IMR-90 (cell line): ENCODE measurements at regions not wholly inside any gene's neighbourhood (a gene's known extent, or its start where the extent isn't known, plus 50 kb on each side); places are given as distances from the start of the nearest gene placed in this dataset.

Source experiments
- ATAC-seq: fragments of 200-7000 bp; cut with Tn5 transposase; 2 replicates; pipeline ENCODE4 v1.9.1; 2020; ENCODE audit warnings: low read depth, mild to moderate bottlenecking, moderate library complexity
- BruUV-seq: library from RNA; stranded (reverse); fragments of 400-500 nt; replicated peaks from 2 replicates; lab custom pipeline; 2021; lab: Mats Ljungman, UMichigan
- CTCF ChIA-PET: fragments of 300-600 bp; formaldehyde crosslinking; extraction: SDS; loops from one replicate; lab custom pipeline; 2021; ENCODE audit warnings: antibody characterized with exemption; lab: Yijun Ruan, JAX
- POLR2A ChIA-PET: fragments of 300-600 bp; sonication (Branson Sonifier 250); formaldehyde crosslinking; loops from one replicate; lab custom pipeline; 2022; ENCODE audit warnings: antibody characterized with exemption; ENCODE audit not compliant: unreplicated experiment; lab: Charles Lee
- DNase-seq: peaks from one replicate; pipeline ENCODE4 v3.0.0; 2013
- H2AFZ ChIP-seq: replicated peaks from 2 replicates; pipeline ENCODE3; 2013; ENCODE audit warnings: low read length, mild to moderate bottlenecking; ENCODE audit not compliant: poor library complexity
- H2AK5ac ChIP-seq: 2 replicates; pipeline ENCODE4 v1.6.1; 2013; ENCODE audit warnings: low read depth, low read length, inconsistent platforms
- H2AK9ac ChIP-seq: replicated peaks from 2 replicates; pipeline ENCODE3; 2013; ENCODE audit warnings: mild to moderate bottlenecking, low read depth, low read length, moderate library complexity; ENCODE audit not compliant: poor library complexity
- H2BK120ac ChIP-seq: 2 replicates; pipeline ENCODE4 v1.6.1; 2013; ENCODE audit warnings: low read depth, low read length, inconsistent platforms
- H2BK15ac ChIP-seq: 3 replicates; pipeline ENCODE4 v1.6.1; 2013; ENCODE audit warnings: low read depth, low read length, inconsistent platforms
- H2BK20ac ChIP-seq: 2 replicates; pipeline ENCODE4 v1.6.1; 2013; ENCODE audit warnings: low read depth, mild to moderate bottlenecking, inconsistent platforms, low read length, moderate library complexity
- H2BK5ac ChIP-seq: 2 replicates; pipeline ENCODE4 v1.6.1; 2013; ENCODE audit warnings: mild to moderate bottlenecking, low read depth, low read length, inconsistent platforms; ENCODE audit not compliant: poor library complexity, severe bottlenecking
- H3K14ac ChIP-seq: replicated peaks from 2 replicates; pipeline ENCODE4 v1.6.1; 2013; ENCODE audit warnings: low read depth, low read length, inconsistent platforms
- H3K18ac ChIP-seq: 2 replicates; pipeline ENCODE4 v1.6.1; 2013; ENCODE audit warnings: low read depth, low read length, control low read depth
- H3K23ac ChIP-seq: 2 replicates; pipeline ENCODE4 v1.6.1; 2013; ENCODE audit warnings: low read depth, low read length, inconsistent platforms
- H3K27ac ChIP-seq: 2 replicates; pipeline ENCODE4 v1.5.1; 2013; ENCODE audit warnings: mild to moderate bottlenecking, control low read depth, low read length; ENCODE audit not compliant: insufficient read depth
- H3K27me3 ChIP-seq: 2 replicates; pipeline ENCODE4 v1.6.1; 2013; ENCODE audit warnings: low read length; ENCODE audit not compliant: control insufficient read depth, insufficient read depth
- H3K36me3 ChIP-seq: 2 replicates; pipeline ENCODE4 v1.6.1; 2013; ENCODE audit warnings: low read length, mixed read lengths; ENCODE audit not compliant: control insufficient read depth, insufficient read depth
- H3K4ac ChIP-seq: 2 replicates; pipeline ENCODE4 v1.6.1; 2013; ENCODE audit warnings: low read depth, low read length, inconsistent platforms
- H3K4me1 ChIP-seq: 2 replicates; pipeline ENCODE4 v1.6.1; 2013; ENCODE audit warnings: low read length, mixed read lengths; ENCODE audit not compliant: control insufficient read depth, insufficient read depth
- H3K4me2 ChIP-seq: 2 replicates; pipeline ENCODE4 v1.6.1; 2013; ENCODE audit warnings: low read depth, mild to moderate bottlenecking, control low read depth, low read length, moderate library complexity
- H3K4me3 ChIP-seq: 2 replicates; pipeline ENCODE4 v1.5.1; 2013; ENCODE audit warnings: low read depth, mild to moderate bottlenecking, control low read depth, low read length, moderate library complexity; ENCODE audit not compliant: insufficient read depth
- H3K56ac ChIP-seq: 2 replicates; pipeline ENCODE4 v1.6.1; 2013; ENCODE audit warnings: low read length, inconsistent platforms; ENCODE audit not compliant: insufficient read depth; ENCODE audit errors: extremely low read depth
- H3K79me1 ChIP-seq, 2 experiments: 2 replicates each; pipeline ENCODE4 v1.6.1; 2013; ENCODE audit warnings: low read length in 2 of 2, inconsistent platforms in 1 of 2, low read depth in 1 of 2
- H3K9ac ChIP-seq: 2 replicates; pipeline ENCODE4 v1.6.1; 2013; ENCODE audit warnings: low read depth, low read length, control low read depth
- H3K9me1 ChIP-seq: 2 replicates; pipeline ENCODE4 v1.6.1; 2013; ENCODE audit warnings: low read length, inconsistent platforms; ENCODE audit not compliant: insufficient read depth
- H3K9me3 ChIP-seq: 2 replicates; pipeline ENCODE4 v1.6.1; 2013; ENCODE audit warnings: low read length; ENCODE audit not compliant: control insufficient read depth, insufficient read depth
- H4K20me1 ChIP-seq: 2 replicates; pipeline ENCODE4 v1.6.1; 2013; ENCODE audit warnings: low read length, inconsistent platforms; ENCODE audit not compliant: insufficient read depth
- H4K5ac ChIP-seq: 2 replicates; pipeline ENCODE4 v1.6.1; 2013; ENCODE audit warnings: mild to moderate bottlenecking, low read depth, low read length, control low read depth
- H4K8ac ChIP-seq, 2 experiments: 2 replicates each; pipeline ENCODE4 v1.6.1; 2013; ENCODE audit warnings: low read depth in 2 of 2, low read length in 2 of 2, control low read depth in 1 of 2, inconsistent platforms in 1 of 2
- H4K91ac ChIP-seq: 2 replicates; pipeline ENCODE4 v1.6.1; 2013; ENCODE audit warnings: low read depth, low read length, inconsistent platforms; ENCODE audit not compliant: insufficient read depth
- BHLHE40 ChIP-seq: fragments of 150-350 bp; IDR thresholded peaks from 2 replicates; pipeline ENCODE4 v1.6.1; 2016; ENCODE audit warnings: mild to moderate bottlenecking, low read depth, low read length
- CEBPB ChIP-seq: IDR thresholded peaks from 2 replicates; pipeline ENCODE4 v1.6.1; 2012; ENCODE audit warnings: low read depth, low read length, improper control_type of control experiment
- CHD1 ChIP-seq: IDR thresholded peaks from 2 replicates; pipeline ENCODE4 v1.6.1; 2012; ENCODE audit warnings: low read depth, low read length, improper control_type of control experiment
- CTCF ChIP-seq: conservative IDR thresholded peaks from 2 replicates; pipeline ENCODE4 v1.5.1; 2012; ENCODE audit warnings: mild to moderate bottlenecking, low read depth, low read length, improper control_type of control experiment
- ELK1 ChIP-seq: fragments of 150-350 bp; IDR thresholded peaks from 2 replicates; pipeline ENCODE4 v1.6.1; 2016; ENCODE audit warnings: low read depth, mild to moderate bottlenecking, low read length, moderate library complexity, borderline replicate concordance
- FOS ChIP-seq: fragments of 150-350 bp; IDR thresholded peaks from 2 replicates; pipeline ENCODE4 v1.6.1; 2016; ENCODE audit warnings: low read depth, low read length
- MAFK ChIP-seq: IDR thresholded peaks from 2 replicates; pipeline ENCODE4 v1.6.1; 2012; ENCODE audit warnings: low read depth, low read length, improper control_type of control experiment
- MAZ ChIP-seq: IDR thresholded peaks from 2 replicates; pipeline ENCODE4 v1.6.1; 2012; ENCODE audit warnings: low read depth, mild to moderate bottlenecking, low read length, improper control_type of control experiment, moderate library complexity, borderline replicate concordance
- MXI1 ChIP-seq: IDR thresholded peaks from 2 replicates; pipeline ENCODE4 v1.6.1; 2012; ENCODE audit warnings: low read depth, mild to moderate bottlenecking, low read length, moderate library complexity, borderline replicate concordance
- NFE2L2 ChIP-seq: fragments of 150-350 bp; IDR thresholded peaks from 2 replicates; pipeline ENCODE4 v1.6.1; 2016; ENCODE audit warnings: low read depth, mild to moderate bottlenecking, low read length
- POLR2A ChIP-seq: IDR thresholded peaks from 2 replicates; pipeline ENCODE4 v1.6.1; 2012; ENCODE audit warnings: mild to moderate bottlenecking, low read depth, low read length
- RAD21 ChIP-seq: IDR thresholded peaks from 2 replicates; pipeline ENCODE4 v1.6.1; 2012; ENCODE audit warnings: low read length, improper control_type of control experiment
- RCOR1 ChIP-seq: IDR thresholded peaks from 2 replicates; pipeline ENCODE4 v1.6.1; 2012; ENCODE audit warnings: mild to moderate bottlenecking, low read length, improper control_type of control experiment; ENCODE audit not compliant: insufficient replicate concordance
- RFX5 ChIP-seq: IDR thresholded peaks from 2 replicates; pipeline ENCODE4 v1.8.0; 2012; ENCODE audit warnings: low read depth, mild to moderate bottlenecking, low read length, moderate library complexity
- SMC3 ChIP-seq: fragments of 150-350 bp; IDR thresholded peaks from 2 replicates; pipeline ENCODE4 v1.6.1; 2016; ENCODE audit warnings: low read depth, mild to moderate bottlenecking, antibody characterized with exemption, low read length, moderate library complexity
- USF2 ChIP-seq: fragments of 150-350 bp; IDR thresholded peaks from 2 replicates; pipeline ENCODE4 v1.6.1; 2017; ENCODE audit warnings: mild to moderate bottlenecking, antibody characterized with exemption, low read length, low read depth
- WGBS, 2 experiments: methylation state at CpG; one replicate each; pipeline versions ENCODE4 v1.1.5 to v1.1.7; 2013; ENCODE audit warnings: missing lambda C conversion rate in 2 of 2; ENCODE audit not compliant: insufficient read length in 1 of 2; ENCODE audit errors: extremely low coverage in 2 of 2; 5-methylcytosine and 5-hydroxymethylcytosine counted together
- dilution Hi-C: fragments of 300-500 bp; cut with HindIII; formaldehyde crosslinking; loops from one replicate; pipeline ENCODE4 v1.14.3; 2018; ENCODE audit warnings: low sequenced_read_pairs; ENCODE audit not compliant: unreplicated experiment
- in situ Hi-C: fragments of 300-500 bp; cut with MboI; formaldehyde crosslinking; loops from 3 replicates; pipeline ENCODE4 v1.14.3; 2019; ENCODE audit warnings: low sequenced_read_pairs, inconsistent platforms, mixed read lengths
- intact Hi-C: fragments of 100-400 bp; cut with micrococcal nuclease; formaldehyde crosslinking; loops from 2 replicates; pipeline ENCODE4 v1.10.0; 2022

GRCh38 chr9:101977614-101978210 lies 239.3 kb upstream of the GRIN3A start:
- Histone ChIP-seq H3K36me3 (no peaks in the 10 kb centered on the region), H3K27me3 (no peaks in the 10 kb centered on the region), H3K27ac (no peak overlapping the region), H4K8ac (no peak overlapping the region), H3K23ac (no peak overlapping the region), H3K56ac (no peak overlapping the region), H3K18ac (no peak overlapping the region), H2BK20ac (no peak overlapping the region), H3K9me3 (no peaks in the 10 kb centered on the region), H2BK15ac (no peak overlapping the region), H4K5ac (no peak overlapping the region), H3K14ac (no peak overlapping the region), H2AK5ac (no peak overlapping the region), H3K9me1 (no peaks in the 10 kb centered on the region), H3K79me1 (no peaks in the 10 kb centered on the region), H2BK120ac (no peak overlapping the region), H4K91ac (no peak overlapping the region), H2BK5ac (no peak overlapping the region), H3K4ac (no peak overlapping the region), H3K4me2 (no peak overlapping the region), H3K4me3 (no peak overlapping the region), H2AK9ac (no peak overlapping the region), H3K9ac (no peak overlapping the region), H3K4me1 (no peaks in the 10 kb centered on the region), H4K20me1 (no peaks in the 10 kb centered on the region), H2AFZ (no peak overlapping the region)
- DNase-seq: peak; percentile 12
- CTCF ChIA-PET: no interaction called here
- intact Hi-C loops (no loop called here), dilution Hi-C loops (no loop called here), in situ Hi-C loops (no loop called here)
- no TSS peak for BruUV-seq
- POLR2A ChIA-PET: no interaction called here
- ATAC-seq: no peak
- TF ChIP-seq MXI1: no peak
- TF ChIP-seq MAZ: no peak
- no peak for TF ChIP-seq BHLHE40
- TF ChIP-seq CHD1: no peak
- TF ChIP-seq ELK1: no peak
- peak; percentile 11; the same call in 1 of the 2 replicates for TF ChIP-seq RAD21
- no peak for TF ChIP-seq MAFK
- TF ChIP-seq RFX5: no peak
- no peak for TF ChIP-seq USF2
- no peak for TF ChIP-seq CEBPB
- no peak for TF ChIP-seq FOS
- peak; percentile 50 for TF ChIP-seq CTCF
- TF ChIP-seq NFE2L2: no peak
- peak; percentile 27; the same call in 1 of the 2 replicates for TF ChIP-seq SMC3
- no peak for TF ChIP-seq RCOR1
- TF ChIP-seq POLR2A: no peak
- WGBS, 2 experiments: no CpG with 5 or more reads among the region's 2 CpGs
